ENCODE measurements at regions not wholly inside any gene's neighbourhood (a gene's known extent, or its start where the extent isn't known, plus 50 kb on each side); places are given as distances from the start of the nearest gene placed in this dataset.

DNA sequence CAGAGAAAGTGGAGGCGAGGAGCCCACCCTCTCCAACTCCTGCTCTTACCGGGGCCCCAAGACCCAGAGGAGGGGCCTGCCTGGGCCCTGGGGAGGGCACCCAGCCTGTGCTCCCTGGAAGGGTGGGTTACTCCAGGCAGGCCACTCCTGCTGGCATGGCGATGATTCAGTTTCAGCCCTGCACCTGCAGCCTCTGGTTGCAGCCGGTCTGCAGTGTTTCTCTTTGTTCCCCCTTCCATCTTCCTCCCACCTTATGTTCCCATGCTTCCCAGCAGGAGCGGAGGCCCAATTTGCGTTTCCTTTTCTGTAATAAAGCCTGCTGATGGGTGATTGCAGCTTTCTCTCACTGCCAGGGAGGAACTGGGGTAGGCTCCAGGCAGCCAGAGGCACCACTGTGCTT lies 53.2 kb upstream of the FAM20C start:
- H3K4me1 ChIP-seq (replicated peaks in 1 of 2), result peaks cover 16 to 28% of the 10 kb centered on the region in 2 donors
- 20 to 80% (median 68%) methylated on average over 1 to 2 of the region's 6 CpGs; no CpG with 5 or more reads in 6 of the 10 experiments for WGBS, 10 experiments
- ATAC-seq (replicated peaks in 6 of 8), result peak in 6 of 8 experiments; percentile 0 to 70 (median 52)
- no peak overlapping the region for H3K4me3 ChIP-seq
- in situ Hi-C loops (cut with MboI; ENCODE audit: low pct_unique_long_range_greater_than_20kb in 2 of 9, low sequenced_read_pairs in 9 of 9, unreplicated experiment in 9 of 9), result no loop called here
- peak overlapping the region in 1 of 2 donors; percentile 34 for H3K27ac ChIP-seq

DNA sequence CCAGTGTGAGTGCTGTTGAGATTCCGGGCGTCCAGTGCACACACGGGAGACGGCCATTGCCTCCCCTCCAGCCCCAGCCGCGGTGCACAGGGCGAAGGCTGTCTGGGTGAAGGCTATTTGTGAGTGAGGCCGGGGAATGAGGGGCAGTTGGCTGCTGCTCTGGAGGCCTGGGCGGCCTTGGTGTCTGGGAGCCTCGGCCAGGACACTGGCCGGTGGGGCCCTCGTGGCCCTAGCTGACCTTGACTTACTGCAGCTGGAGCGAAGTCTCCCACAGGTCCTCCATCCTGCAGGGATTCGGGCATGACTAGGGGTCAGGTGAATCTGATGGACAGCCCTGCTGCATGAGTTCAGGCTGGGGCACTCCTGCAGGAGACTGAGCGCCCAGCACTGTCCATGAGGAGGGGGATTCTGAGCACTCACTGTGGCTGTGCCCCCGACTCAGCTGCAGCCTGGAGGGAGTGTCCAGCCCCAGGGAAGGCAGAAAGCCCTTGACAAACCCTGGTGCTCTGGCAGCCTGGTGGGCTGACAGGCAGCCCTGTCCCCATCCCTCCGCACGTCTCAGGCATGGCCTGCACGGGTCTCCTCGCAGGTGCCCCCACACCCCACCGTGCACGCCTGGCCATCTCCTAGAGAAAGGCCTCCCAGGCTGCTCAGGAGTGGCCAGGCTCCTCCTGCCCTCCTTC lies 52.7 kb upstream of the FAM20C start:
- WGBS, 10 experiments, result 90% methylated on average over 3 of the region's 22 CpGs; no CpG with 5 or more reads in 9 of the 10 experiments
- H3K27ac ChIP-seq, result peak overlapping the region in 1 of 2 donors; percentile 34
- H3K4me3 ChIP-seq, result no peak overlapping the region
- in situ Hi-C loops (cut with MboI; ENCODE audit: low pct_unique_long_range_greater_than_20kb in 2 of 9, low sequenced_read_pairs in 9 of 9, unreplicated experiment in 9 of 9), result no loop called here
- ATAC-seq (replicated peaks in 6 of 8), result peak in 4 of 8 experiments; percentile 2 to 39 (median 8)
- H3K4me1 ChIP-seq (replicated peaks in 1 of 2), result peaks cover 16 to 28% of the 10 kb centered on the region in 2 donors

DNA sequence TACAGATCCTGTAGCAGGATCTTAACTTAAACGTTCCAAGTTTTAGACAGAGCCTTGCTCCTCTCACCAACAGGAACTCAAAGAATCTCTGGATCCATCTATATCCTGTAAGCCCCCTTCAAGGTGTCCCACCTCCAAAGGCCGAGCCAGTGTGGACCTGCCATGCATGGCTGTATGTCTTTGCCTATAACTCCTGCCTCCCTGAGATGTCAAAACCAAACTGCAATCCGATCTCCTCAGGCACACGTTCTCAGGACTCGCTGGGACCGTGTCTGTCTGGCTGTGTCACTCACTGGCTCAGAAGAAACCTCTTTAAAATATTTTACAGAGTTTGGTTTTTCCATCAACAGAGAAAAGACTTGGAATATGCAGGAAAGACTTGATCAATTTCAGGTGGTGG lies 51.4 kb upstream of the FAM20C start:
- Histone ChIP-seq H3K4me1 (replicated peaks in 1 of 2) (peaks cover 16 to 28% of the 10 kb centered on the region in 2 donors), H3K27ac (no peak overlapping the region), H3K4me3 (no peak overlapping the region)
- WGBS, 10 experiments, result 50 to 100% (median 70%) methylated on average over 1 to 5 of the region's 6 CpGs; no CpG with 5 or more reads in 1 of the 10 experiments
- in situ Hi-C loops (cut with MboI; ENCODE audit: low pct_unique_long_range_greater_than_20kb in 2 of 9, low sequenced_read_pairs in 9 of 9, unreplicated experiment in 9 of 9), result no loop called here
- ATAC-seq (replicated peaks in 6 of 8), result no peak

DNA sequence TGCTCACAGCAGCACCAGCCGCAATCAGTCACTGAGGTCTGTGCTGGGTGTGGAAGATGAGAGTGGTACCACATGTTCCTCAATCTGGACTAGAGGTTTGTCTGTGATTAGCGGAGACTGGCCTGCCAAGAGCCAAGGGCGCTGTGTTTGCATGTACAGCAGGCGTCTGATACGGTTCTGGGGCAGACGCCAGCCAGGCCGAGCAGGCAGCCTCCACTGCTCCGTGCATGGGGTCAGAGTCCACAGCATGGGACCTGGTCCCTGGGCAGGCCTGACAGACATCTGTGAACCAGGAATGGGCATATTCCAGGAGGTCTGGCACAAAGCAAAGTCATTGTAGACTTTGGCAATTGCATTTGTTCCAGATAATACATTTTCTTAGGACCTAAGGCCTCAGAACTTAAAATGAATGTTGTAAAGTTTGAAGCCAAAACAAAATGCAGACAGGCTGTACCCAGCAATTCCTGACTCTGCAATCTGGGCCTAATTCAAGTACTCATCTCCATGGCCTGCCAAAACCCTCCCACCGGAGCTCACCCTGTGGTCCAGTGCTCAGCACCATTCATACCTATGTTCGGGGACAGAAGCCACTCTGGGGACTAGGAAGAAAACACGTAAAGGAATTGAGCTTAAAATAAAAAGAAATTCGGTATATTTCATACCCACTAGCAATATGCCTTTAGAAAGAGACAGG lies 50.0 kb upstream of the FAM20C start:
- WGBS, 10 experiments, result 0 to 100% (median 77%) methylated on average over 1 to 9 of the region's 12 CpGs; no CpG with 5 or more reads in 1 of the 10 experiments
- no peak overlapping the region for H3K4me3 ChIP-seq
- ATAC-seq (replicated peaks in 6 of 8), result peak in 3 of 8 experiments; percentile 15 to 42 (median 33)
- in situ Hi-C loops (cut with MboI; ENCODE audit: low pct_unique_long_range_greater_than_20kb in 2 of 9, low sequenced_read_pairs in 9 of 9, unreplicated experiment in 9 of 9), result no loop called here
- no peak overlapping the region for H3K27ac ChIP-seq
- H3K4me1 ChIP-seq (replicated peaks in 1 of 2), result peaks cover 16 to 19% of the 10 kb centered on the region in 2 donors

All from motor neuron (in vitro differentiated cells).